HG03060 (cell line): ENCODE measurements at regions not wholly inside any gene's neighbourhood (a gene's known extent, or its start where the extent isn't known, plus 50 kb on each side); places are given as distances from the start of the nearest gene placed in this dataset.

Experiments used
- ATAC-seq: cut with Tn5 transposase; IDR thresholded peaks from one replicate; pipeline ENCODE4 v1.9.1; 2021; ENCODE audit warnings: low read depth, moderate number of reproducible peaks; ENCODE audit not compliant: unreplicated experiment

DNA sequence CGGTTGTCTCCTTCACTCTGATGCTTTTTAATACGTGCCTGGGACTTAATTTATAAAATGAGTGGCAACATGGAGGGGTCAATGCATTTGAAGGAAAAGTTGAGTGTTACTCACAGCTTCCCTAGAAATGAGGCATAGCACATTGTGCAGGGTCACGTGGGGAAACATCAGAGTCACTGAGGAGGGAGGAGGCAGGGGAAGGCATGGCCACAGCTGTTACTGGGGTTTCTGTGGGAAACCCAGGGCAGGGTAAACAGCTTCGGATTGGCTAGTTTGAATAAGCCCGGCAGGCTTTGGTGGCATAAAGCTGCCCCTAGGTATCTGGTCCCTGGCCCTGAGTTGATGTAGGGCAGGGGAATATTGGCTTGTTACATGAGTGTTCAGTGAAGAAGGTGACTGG lies 98.9 kb upstream of the ST8SIA2 start:
- ATAC-seq: no peak

GRCh38 chr15:92304223-92304975 lies 89.3 kb upstream of the ST8SIA2 start:
- ATAC-seq: no peak

GRCh38 chr15:92305343-92305742 lies 88.3 kb upstream of the ST8SIA2 start:
- ATAC-seq: no peak

GRCh38 chr15:92306663-92307062 lies 87.0 kb upstream of the ST8SIA2 start:
- ATAC-seq: no peak

DNA sequence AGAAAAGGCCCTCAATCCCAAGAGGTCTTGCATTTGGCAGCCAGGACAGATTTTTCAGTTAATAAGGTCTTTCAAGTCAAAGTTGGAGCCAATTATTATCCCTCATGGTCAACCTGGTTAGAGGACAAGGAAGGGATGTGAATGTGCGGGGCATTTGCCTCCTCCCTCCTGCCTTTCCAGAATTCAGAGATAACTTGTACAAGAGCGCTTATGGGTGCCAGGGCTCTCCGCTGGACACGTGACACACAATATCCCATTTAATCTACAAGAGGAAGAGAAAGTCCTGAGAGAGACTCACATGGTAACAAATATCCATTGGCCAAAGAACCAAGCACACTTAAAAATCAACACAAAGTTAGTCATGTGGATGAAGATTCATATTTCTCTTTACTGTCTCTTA lies 78.5 kb upstream of the ST8SIA2 start:
- ATAC-seq: no peak

DNA sequence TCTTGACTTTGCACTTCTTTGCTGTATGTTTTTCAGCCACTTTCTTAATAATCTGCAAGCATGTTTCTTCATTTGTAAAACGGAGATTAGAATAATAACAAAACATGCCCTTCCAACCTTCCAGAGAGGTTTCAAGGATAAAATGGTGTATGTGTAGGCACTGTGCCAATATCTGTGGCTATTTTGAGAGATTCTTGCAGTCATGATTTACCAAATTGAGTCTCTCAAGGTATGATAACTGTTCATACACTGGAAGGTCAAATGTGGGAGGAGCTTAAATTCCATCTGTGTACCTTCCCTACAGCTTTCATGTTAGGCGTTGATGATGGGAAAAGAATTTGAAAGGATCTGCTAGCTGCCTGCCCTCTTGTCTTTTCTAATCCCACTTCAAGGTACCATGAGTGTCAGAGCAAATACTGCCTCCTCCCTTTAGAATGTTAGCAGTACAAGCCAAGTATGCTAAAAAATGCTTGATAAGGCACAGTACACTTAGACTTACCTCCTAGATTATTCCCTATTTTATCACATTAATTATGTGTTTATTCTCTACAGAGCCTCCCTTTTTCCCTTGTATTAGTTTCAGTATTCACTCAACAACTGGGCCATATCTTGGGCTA lies 78.0 kb upstream of the ST8SIA2 start:
- ATAC-seq: no peak

GRCh38 chr15:92316586-92317295 lies 76.9 kb upstream of the ST8SIA2 start:
- no peak for ATAC-seq

GRCh38 chr15:92320012-92320699 lies 73.5 kb upstream of the ST8SIA2 start:
- ATAC-seq: no peak

DNA sequence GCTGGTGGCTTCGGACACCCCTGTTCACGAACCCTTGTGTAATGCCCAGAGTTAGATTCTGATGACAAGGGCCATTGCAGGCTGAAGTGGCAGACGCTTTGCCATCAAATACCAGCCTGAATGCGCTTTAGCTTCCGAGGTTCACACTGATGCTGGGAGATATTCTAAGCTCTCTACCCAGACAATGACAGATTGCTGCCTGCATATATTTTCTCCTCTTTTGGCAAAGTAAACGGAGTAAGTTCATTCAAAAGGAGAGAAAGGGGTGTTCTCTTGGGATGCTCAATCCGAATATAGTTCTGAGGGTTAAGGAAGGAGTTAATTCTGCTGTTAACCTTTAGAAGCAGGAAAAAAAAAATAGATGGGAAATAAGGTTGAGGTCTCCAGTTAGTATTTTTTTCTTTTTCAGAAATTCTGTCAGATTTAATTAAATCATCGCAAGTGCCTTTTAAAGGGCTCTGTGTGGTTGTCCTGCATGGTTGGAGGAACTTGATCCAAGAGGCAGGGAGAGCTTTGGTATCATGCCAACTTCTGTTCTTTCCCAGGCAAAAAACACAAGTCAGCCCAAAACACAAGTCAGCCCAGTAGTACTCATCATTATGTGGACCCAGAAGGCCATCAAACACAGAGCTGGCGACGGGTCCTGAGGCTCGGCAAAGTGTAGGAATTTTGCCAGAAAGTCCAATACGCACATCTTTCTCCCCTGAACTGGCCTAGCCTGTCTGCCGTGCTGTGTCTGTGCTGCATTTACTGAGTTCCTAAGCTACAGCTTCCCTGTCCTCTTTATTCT lies 70.9 kb upstream of the ST8SIA2 start:
- no peak for ATAC-seq

- ATAC-seq: no peak
Measured at GRCh38 chr15:92323525-92323924, 70.2 kb upstream of the ST8SIA2 start.

- ATAC-seq: no peak
Measured at GRCh38 chr15:92324101-92324963, 69.3 kb upstream of the ST8SIA2 start.

DNA sequence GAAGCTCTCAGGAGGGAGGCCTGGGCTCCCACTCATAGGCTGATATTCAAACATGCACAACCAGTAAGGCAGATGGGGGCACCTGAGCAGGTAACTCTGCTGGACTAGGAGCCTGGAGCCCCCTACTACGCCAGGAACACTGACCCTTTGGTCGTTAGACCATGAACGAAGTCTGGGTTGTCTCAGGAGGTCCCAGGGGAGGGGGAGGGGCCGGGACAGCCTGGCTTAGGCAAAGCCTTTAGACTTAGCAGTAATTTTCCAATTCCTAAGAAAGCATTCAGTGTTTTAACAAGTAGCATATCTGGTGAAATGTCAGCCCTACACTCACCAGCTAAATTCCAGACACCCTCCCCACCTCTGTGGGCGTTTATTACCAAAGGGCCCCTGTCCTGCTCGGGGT lies 67.4 kb upstream of the ST8SIA2 start:
- no peak for ATAC-seq

DNA sequence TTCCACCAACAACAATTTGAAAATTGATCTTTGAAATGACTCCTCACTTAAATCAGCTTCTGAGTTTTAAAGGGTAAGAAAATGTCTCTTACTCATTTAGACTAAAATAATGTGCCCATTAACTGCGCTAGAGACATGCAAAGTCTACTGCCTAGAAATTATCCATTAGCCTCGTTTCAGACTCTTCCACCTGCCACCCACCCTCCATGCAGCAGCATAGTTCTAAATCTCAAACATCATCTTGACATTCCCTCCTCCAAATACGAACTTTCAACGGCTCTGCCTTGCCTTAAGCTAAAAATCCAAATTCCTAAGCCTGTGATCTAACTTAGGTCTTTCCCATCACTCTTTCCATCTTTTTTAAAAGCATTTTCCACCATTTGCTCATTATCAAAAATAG lies 66.6 kb upstream of the ST8SIA2 start:
- ATAC-seq: no peak

GRCh38 chr15:92328207-92328606 lies 65.5 kb upstream of the ST8SIA2 start:
- no peak for ATAC-seq

DNA sequence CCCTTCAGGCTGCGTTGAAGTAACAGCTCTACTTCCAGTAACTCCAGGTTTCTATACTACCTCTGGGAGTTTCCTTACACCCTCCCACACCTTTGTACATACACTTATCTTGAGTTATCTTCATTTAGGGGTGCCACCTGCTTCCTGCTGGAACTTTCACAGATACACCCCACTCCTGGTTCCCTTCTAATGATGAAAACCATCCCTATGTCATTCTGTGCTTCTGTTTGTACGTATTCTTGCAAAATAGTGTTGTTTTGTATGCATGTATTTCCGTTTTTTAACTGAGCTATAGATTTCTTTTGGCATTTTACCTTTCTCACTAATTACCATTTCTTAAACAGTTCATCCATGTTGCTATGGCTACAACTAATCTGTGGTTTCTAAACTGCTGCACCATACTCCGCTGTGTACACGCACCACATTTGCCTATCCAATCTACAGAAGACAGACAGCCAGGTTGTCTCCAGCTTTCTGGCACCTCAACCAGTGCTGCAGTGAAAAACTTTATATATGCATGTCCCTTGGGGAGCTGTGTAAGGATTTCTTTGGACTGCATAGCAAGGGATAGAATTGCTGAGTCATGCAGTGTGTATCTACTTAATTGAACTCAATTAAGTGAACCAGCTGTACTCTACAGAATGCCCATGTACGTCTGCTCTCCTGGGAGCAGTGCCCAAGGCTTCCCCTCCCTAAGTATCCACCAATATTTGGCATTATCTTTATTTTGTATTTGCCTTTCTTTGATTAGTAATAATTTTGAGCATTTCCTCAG lies 61.4 kb upstream of the ST8SIA2 start:
- ATAC-seq: no peak

- ATAC-seq: no peak
Measured at GRCh38 chr15:92333709-92334108, 60.0 kb upstream of the ST8SIA2 start.

DNA sequence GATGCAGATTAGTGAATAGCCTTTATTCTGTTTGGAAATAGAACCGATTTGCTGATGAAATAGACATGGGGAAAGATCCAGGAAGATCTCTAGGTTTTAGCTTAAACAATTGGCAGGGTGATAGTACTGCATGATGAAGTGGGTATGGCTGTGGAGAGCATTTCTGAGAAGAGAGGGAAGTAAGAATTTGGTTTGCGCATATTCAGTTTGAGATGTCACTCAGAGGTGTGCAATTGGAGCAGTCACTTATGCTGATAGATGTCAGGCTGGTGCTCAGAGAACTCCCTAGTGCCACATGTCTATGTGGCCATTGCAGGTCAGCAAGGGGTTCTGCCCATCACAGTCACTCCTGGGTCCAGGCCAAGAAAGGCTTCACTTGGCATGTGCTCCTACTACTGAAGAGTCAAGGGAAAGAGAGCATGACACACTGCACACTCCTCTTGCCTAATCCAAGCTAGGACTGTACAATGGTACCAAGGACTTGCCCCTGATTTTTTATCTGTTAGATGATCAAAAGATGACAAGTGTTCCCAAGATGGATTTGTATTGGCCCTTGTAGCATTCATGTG lies 57.2 kb upstream of the ST8SIA2 start:
- no peak for ATAC-seq

- ATAC-seq: no peak
Measured at GRCh38 chr15:92339361-92339760, 54.3 kb upstream of the ST8SIA2 start.
